Endothelial cell of umbilical vein (primary cell): ENCODE measurements at regions not wholly inside any gene's neighbourhood (a gene's known extent, or its start where the extent isn't known, plus 50 kb on each side); places are given as distances from the start of the nearest gene placed in this dataset.

Experiments
- BruUV-seq: library from RNA; stranded (reverse); fragments of 400-500 nt; replicated peaks from 2 replicates; lab custom pipeline; 2021; lab: Mats Ljungman, UMichigan
- CTCF ChIA-PET: fragments of 300-600, 350-600 bp; sonication (Branson Sonifier 250); formaldehyde crosslinking; loops from one replicate; lab custom pipeline; 2021; ENCODE audit warnings: antibody characterized with exemption, inconsistent platforms; lab: Charles Lee
- POLR2A ChIA-PET: fragments of 300-600, 350-600 bp; sonication (Branson Sonifier 250); formaldehyde crosslinking; loops from one replicate; lab custom pipeline; 2021; ENCODE audit warnings: antibody characterized with exemption, inconsistent platforms; lab: Charles Lee
- DNase-seq: peaks from one replicate; pipeline ENCODE4 v3.0.0-alpha.2; 2011; ENCODE audit warnings: low read depth, low spot score
- FAIRE-seq: peaks from 2 replicates; lab custom pipeline; 2011; peaks lifted over from hg19 to GRCh38; lab: Jason Lieb, UNC
- H2AFZ ChIP-seq: 2 replicates; pipeline ENCODE4 v1.6.0; 2012; ENCODE audit warnings: low read depth, low read length, control low read depth, inconsistent platforms
- H3K27ac ChIP-seq: 2 replicates; pipeline ENCODE4 v1.5.1; 2011; ENCODE audit warnings: low read depth, mild to moderate bottlenecking, control low read depth, low read length, moderate library complexity; ENCODE audit not compliant: insufficient read depth
- H3K27me3 ChIP-seq, 2 experiments: 2 replicates each; pipeline versions ENCODE4 v1.6.0 to v1.6.1; 2011; ENCODE audit warnings: low read length in 2 of 2, mixed read lengths in 1 of 2; ENCODE audit not compliant: control insufficient read depth in 2 of 2, insufficient read depth in 2 of 2
- H3K36me3 ChIP-seq, 2 experiments: 2 replicates in 1 of 2; 3 replicates in 1 of 2; pipeline ENCODE4 v1.5.1; 2011; ENCODE audit warnings: low read length in 2 of 2, mild to moderate bottlenecking in 1 of 2, moderate library complexity in 1 of 2; ENCODE audit not compliant: control insufficient read depth in 2 of 2, insufficient read depth in 2 of 2; ENCODE audit errors: extremely low read depth in 1 of 2
- H3K4me1 ChIP-seq: 3 replicates; pipeline ENCODE4 v1.5.1; 2011; ENCODE audit warnings: mild to moderate bottlenecking, low read length; ENCODE audit not compliant: control insufficient read depth, insufficient read depth; ENCODE audit errors: extremely low read depth
- H3K4me2 ChIP-seq: 2 replicates; pipeline ENCODE4 v1.6.1; 2011; ENCODE audit warnings: low read length, control low read depth, mixed read lengths; ENCODE audit not compliant: insufficient read depth
- H3K4me3 ChIP-seq, 3 experiments: fragments of 200-600 bp in 1 of 3; sonication (generic), shearing (Covaris generic) in 1 of 3; replicated peaks in 1 of 3; 2 replicates each; pipeline ENCODE4 v1.5.1; 2011 to 2016; ENCODE audit warnings: control low read depth in 3 of 3, low read length in 3 of 3, mild to moderate bottlenecking in 2 of 3, inconsistent platforms in 1 of 3, low read depth in 1 of 3, moderate library complexity in 1 of 3; ENCODE audit not compliant: insufficient read depth in 1 of 3
- H3K79me2 ChIP-seq: 2 replicates; pipeline ENCODE4 v1.6.0; 2012; ENCODE audit warnings: low read length, inconsistent platforms; ENCODE audit not compliant: control insufficient read depth, insufficient read depth
- H3K9ac ChIP-seq: replicated peaks from 2 replicates; pipeline ENCODE3; 2011; ENCODE audit warnings: low read length, control low read depth; ENCODE audit not compliant: insufficient read depth; ENCODE audit errors: extremely low read depth
- H3K9me1 ChIP-seq: replicated peaks from 3 replicates; pipeline ENCODE4 v1.6.0; 2011; ENCODE audit warnings: mild to moderate bottlenecking, low read length; ENCODE audit not compliant: control insufficient read depth, insufficient read depth; ENCODE audit errors: extremely low read depth
- H3K9me3 ChIP-seq: replicated peaks from 2 replicates; pipeline ENCODE4 v1.5.1; 2012; ENCODE audit warnings: low read length, inconsistent platforms; ENCODE audit not compliant: control insufficient read depth, insufficient read depth
- H4K20me1 ChIP-seq: replicated peaks from 2 replicates; pipeline ENCODE3; 2011; ENCODE audit warnings: mild to moderate bottlenecking, low read length; ENCODE audit not compliant: control insufficient read depth, insufficient read depth; ENCODE audit errors: extremely low read depth
- EZH2 ChIP-seq: IDR thresholded peaks from 2 replicates; pipeline ENCODE4 v1.6.1; 2012; ENCODE audit warnings: borderline replicate concordance, low read depth, mild to moderate bottlenecking, moderate library complexity, low read length, inconsistent platforms; ENCODE audit not compliant: severe bottlenecking
- FOS ChIP-seq: IDR thresholded peaks from 2 replicates; pipeline ENCODE4 v1.6.1; 2011; ENCODE audit warnings: mild to moderate bottlenecking, low read length, moderate library complexity, borderline replicate concordance; ENCODE audit not compliant: insufficient read depth
- GATA2 ChIP-seq: IDR thresholded peaks from 2 replicates; pipeline ENCODE4 v1.7.0; 2011; ENCODE audit warnings: low read depth, mild to moderate bottlenecking, moderate library complexity, mixed read lengths, low read length; ENCODE audit not compliant: insufficient read length, insufficient read depth
- JUN ChIP-seq: IDR thresholded peaks from 2 replicates; pipeline ENCODE4 v1.6.1; 2011; ENCODE audit warnings: borderline replicate concordance, low read depth; ENCODE audit not compliant: insufficient read length, insufficient read depth
- MAX ChIP-seq: IDR thresholded peaks from 2 replicates; pipeline ENCODE4 v1.6.1; 2011; ENCODE audit not compliant: insufficient read depth, insufficient read length
- MYC ChIP-seq: IDR thresholded peaks from one replicate; pipeline ENCODE4 v1.6.1; 2011; ENCODE audit warnings: mild to moderate bottlenecking, low read depth, low read length
- POLR2A ChIP-seq: IDR thresholded peaks from 2 replicates; pipeline ENCODE4 v1.6.1; 2012; ENCODE audit warnings: low read depth, mild to moderate bottlenecking, control low read depth, low read length
- POLR2AphosphoS5 ChIP-seq: IDR thresholded peaks from 2 replicates; pipeline ENCODE4 v1.6.1; 2012; ENCODE audit warnings: low read depth, mild to moderate bottlenecking, control low read depth, low read length, moderate library complexity; ENCODE audit not compliant: insufficient read depth
- dilution Hi-C: fragments of 300-500 bp; cut with MboI; formaldehyde crosslinking; loops from one replicate; pipeline ENCODE4 v1.15.0; 2019; ENCODE audit warnings: low sequenced_read_pairs; ENCODE audit not compliant: extremely low pct_ligation_motif_present
- intact Hi-C: fragments of 100-400 bp; cut with micrococcal nuclease; formaldehyde crosslinking; loops from one replicate; pipeline ENCODE4 v1.10.0; 2022
- TF ChIP-seq, protein P1 (sequence below), 2 donors: IDR thresholded peaks; 1 replicate in 1 of 2; 2 replicates in 1 of 2; pipeline ENCODE4 v1.5.1; 2011; ENCODE audit warnings: low read length in 2 of 2, mild to moderate bottlenecking in 2 of 2, moderate library complexity in 2 of 2, control low read depth in 1 of 2, inconsistent platforms in 1 of 2, low read depth in 1 of 2; ENCODE audit not compliant: insufficient read depth in 1 of 2; ENCODE audit errors: extremely low read depth in 1 of 2

GRCh38 chr1:215376544-215377264 is 190.4 kb upstream of the KCTD3 start:
- Histone ChIP-seq H3K9me1 (no peaks in the 10 kb centered on the region), H2AFZ (no peak overlapping the region), H3K4me2 (no peak overlapping the region), H3K27ac (no peak overlapping the region), H3K36me3 (no peaks in the 10 kb centered on the region), H3K79me2 (no peaks in the 10 kb centered on the region), H3K27me3 (no peaks in the 10 kb centered on the region), H3K4me1 (no peaks in the 10 kb centered on the region), H4K20me1 (no peaks in the 10 kb centered on the region), H3K9me3 (no peaks in the 10 kb centered on the region), H3K4me3 (no peak overlapping the region), H3K9ac (no peak overlapping the region)
- FAIRE-seq (no peak), DNase-seq (no peak)
- ChIA-PET POLR2A (no interaction called here), CTCF (no interaction called here)
- BruUV-seq, result no TSS peak
- dilution Hi-C loops, result no loop called here
- intact Hi-C loops, result no loop called here
- no peak for TF ChIP-seq EZH2
- TF ChIP-seq MAX, result no peak
- no peak for TF ChIP-seq POLR2A
- TF ChIP-seq, protein P1, sequence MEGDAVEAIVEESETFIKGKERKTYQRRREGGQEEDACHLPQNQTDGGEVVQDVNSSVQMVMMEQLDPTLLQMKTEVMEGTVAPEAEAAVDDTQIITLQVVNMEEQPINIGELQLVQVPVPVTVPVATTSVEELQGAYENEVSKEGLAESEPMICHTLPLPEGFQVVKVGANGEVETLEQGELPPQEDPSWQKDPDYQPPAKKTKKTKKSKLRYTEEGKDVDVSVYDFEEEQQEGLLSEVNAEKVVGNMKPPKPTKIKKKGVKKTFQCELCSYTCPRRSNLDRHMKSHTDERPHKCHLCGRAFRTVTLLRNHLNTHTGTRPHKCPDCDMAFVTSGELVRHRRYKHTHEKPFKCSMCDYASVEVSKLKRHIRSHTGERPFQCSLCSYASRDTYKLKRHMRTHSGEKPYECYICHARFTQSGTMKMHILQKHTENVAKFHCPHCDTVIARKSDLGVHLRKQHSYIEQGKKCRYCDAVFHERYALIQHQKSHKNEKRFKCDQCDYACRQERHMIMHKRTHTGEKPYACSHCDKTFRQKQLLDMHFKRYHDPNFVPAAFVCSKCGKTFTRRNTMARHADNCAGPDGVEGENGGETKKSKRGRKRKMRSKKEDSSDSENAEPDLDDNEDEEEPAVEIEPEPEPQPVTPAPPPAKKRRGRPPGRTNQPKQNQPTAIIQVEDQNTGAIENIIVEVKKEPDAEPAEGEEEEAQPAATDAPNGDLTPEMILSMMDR (IDR thresholded peaks at IDR 0.05; ENCODE audit: extremely low read depth in 1 of 2, insufficient read depth in 1 of 2, low read depth in 1 of 2, low read length in 2 of 2), result no peak

GRCh38 chr1:215377746-215378145 is 189.4 kb upstream of the KCTD3 start:
- no peak overlapping the region for H3K4me2 ChIP-seq
- no peaks in the 10 kb centered on the region for H3K79me2 ChIP-seq
- no peaks in the 10 kb centered on the region for H3K4me1 ChIP-seq
- TF ChIP-seq GATA2 (no peak), POLR2AphosphoS5 (no peak), MAX (no peak), FOS (no peak), MYC (no peak), POLR2A (no peak), JUN (no peak), EZH2 (no peak)
- TF ChIP-seq, protein P1 (IDR thresholded peaks at IDR 0.05; ENCODE audit: extremely low read depth in 1 of 2, insufficient read depth in 1 of 2, low read depth in 1 of 2, low read length in 2 of 2), result no peak
- H4K20me1 ChIP-seq, result no peaks in the 10 kb centered on the region
- no peaks in the 10 kb centered on the region for H3K36me3 ChIP-seq
- no peak for FAIRE-seq
- intact Hi-C loops, result no loop called here
- no TSS peak for BruUV-seq
- H3K9me1 ChIP-seq, result no peaks in the 10 kb centered on the region
- POLR2A ChIA-PET, result no interaction called here
- H3K27ac ChIP-seq, result no peak overlapping the region
- no peak overlapping the region for H3K9ac ChIP-seq
- H2AFZ ChIP-seq, result no peak overlapping the region
- H3K9me3 ChIP-seq, result no peaks in the 10 kb centered on the region
- CTCF ChIA-PET, result no interaction called here
- DNase-seq, result no peak
- H3K4me3 ChIP-seq, result no peak overlapping the region
- no peaks in the 10 kb centered on the region for H3K27me3 ChIP-seq
- dilution Hi-C loops, result no loop called here
